ENCODE measurements at regions not wholly inside any gene's neighbourhood (a gene's known extent, or its start where the extent isn't known, plus 50 kb on each side); places are given as distances from the start of the nearest gene placed in this dataset.

DNA sequence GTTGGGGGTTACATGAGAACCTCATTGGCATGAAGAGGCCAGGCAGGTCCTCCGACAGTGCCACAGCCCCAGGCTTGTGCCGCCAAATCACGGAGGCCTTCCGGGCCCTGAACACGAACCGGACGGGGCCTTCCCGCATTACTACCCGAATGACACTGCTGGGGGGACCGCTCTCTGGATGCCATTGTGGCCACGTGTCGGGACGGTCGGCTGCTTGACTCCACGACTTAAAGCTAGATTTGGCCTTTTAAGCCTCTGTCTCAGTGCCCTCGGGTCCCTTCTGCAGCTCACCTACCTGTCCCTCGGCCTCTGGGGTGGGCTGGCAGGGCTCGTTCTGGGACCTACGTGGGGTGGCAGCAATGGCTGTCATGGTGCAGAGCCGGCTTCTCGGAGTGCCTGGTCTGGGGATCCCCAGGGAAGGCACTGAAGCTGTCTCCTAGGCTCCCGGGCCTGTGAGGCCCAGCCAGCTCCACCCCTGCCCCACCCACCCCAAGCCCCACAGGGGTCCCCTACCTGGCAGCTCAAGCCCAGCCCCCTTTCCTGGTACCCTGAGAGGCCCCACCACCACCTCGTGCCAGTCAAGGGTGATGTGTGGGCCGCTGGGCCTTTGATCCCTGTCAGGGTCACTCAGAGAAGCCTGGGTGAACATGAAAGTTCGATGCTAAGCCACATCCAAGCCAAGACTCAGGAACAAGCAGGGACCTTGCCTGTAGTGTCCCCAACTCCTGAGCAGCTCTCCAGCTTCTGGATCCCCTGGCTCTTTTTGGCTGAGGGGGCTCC is 245.8 kb upstream of the SGCG start:
- TF ChIP-seq CTCF (IDR thresholded peaks at IDR 0.05) (no peak), POLR2A (IDR thresholded peaks at IDR 0.05) (no peak)
